GM06990 (cell line): ENCODE measurements at regions not wholly inside any gene's neighbourhood (a gene's known extent, or its start where the extent isn't known, plus 50 kb on each side); places are given as distances from the start of the nearest gene placed in this dataset.

Experiments used
- DNase-seq: peaks from one replicate; pipeline ENCODE4 v3.0.0-alpha.2; 2011; ENCODE audit not compliant: insufficient read length; ENCODE audit errors: extremely low read depth
- H3K27me3 ChIP-seq: replicated peaks from 2 replicates; pipeline ENCODE4 v1.6.0; 2011; ENCODE audit warnings: low read length; ENCODE audit not compliant: control insufficient read depth, insufficient read depth
- H3K36me3 ChIP-seq: 2 replicates; pipeline ENCODE4 v1.5.1; 2011; ENCODE audit warnings: low read length; ENCODE audit not compliant: control insufficient read depth, insufficient read depth
- H3K4me3 ChIP-seq: replicated peaks from 2 replicates; pipeline ENCODE4 v1.5.1; 2011; ENCODE audit warnings: low read depth, mild to moderate bottlenecking, control low read depth, low read length
- CTCF ChIP-seq: IDR thresholded peaks from 2 replicates; pipeline ENCODE4 v1.5.1; 2011; ENCODE audit warnings: low read length, control low read depth, mild to moderate bottlenecking, inconsistent platforms; ENCODE audit not compliant: insufficient read depth, poor library complexity, severe bottlenecking

- TF ChIP-seq CTCF = no peak
- Histone ChIP-seq H3K4me3 (no peak overlapping the region), H3K27me3 (no peaks in the 10 kb centered on the region), H3K36me3 (no peaks in the 10 kb centered on the region)
- no peak for DNase-seq
Measured at GRCh38 chr15:39473298-39473947, 107.5 kb upstream of the THBS1 start.

- TF ChIP-seq CTCF = no peak
- H3K4me3 ChIP-seq = no peak overlapping the region
- DNase-seq = no peak
- H3K36me3 ChIP-seq = no peaks in the 10 kb centered on the region
- H3K27me3 ChIP-seq = no peaks in the 10 kb centered on the region
Measured at GRCh38 chr15:39474657-39475056, 106.2 kb upstream of the THBS1 start.

GRCh38 chr15:39478996-39479395 is 101.9 kb upstream of the THBS1 start:
- no peak for TF ChIP-seq CTCF
- no peak for DNase-seq
- no peak overlapping the region for H3K4me3 ChIP-seq
- no peaks in the 10 kb centered on the region for H3K36me3 ChIP-seq
- H3K27me3 ChIP-seq = no peaks in the 10 kb centered on the region

GRCh38 chr15:39479911-39480310 is 101.0 kb upstream of the THBS1 start:
- no peak for TF ChIP-seq CTCF

GRCh38 chr15:39482459-39482858 is 98.4 kb upstream of the THBS1 start:
- TF ChIP-seq CTCF = no peak
- no peak for DNase-seq
- H3K4me3 ChIP-seq = no peak overlapping the region
- H3K36me3 ChIP-seq = no peaks in the 10 kb centered on the region
- H3K27me3 ChIP-seq = no peaks in the 10 kb centered on the region

More at GRCh38 chr15:39479911-39480310, 101.0 kb upstream of the THBS1 start:
- no peak for DNase-seq
- Histone ChIP-seq H3K36me3 (no peaks in the 10 kb centered on the region), H3K4me3 (no peak overlapping the region), H3K27me3 (no peaks in the 10 kb centered on the region)
